Small intestine (tissue), 7 donors: ENCODE measurements at regions not wholly inside any gene's neighbourhood (a gene's known extent, or its start where the extent isn't known, plus 50 kb on each side); places are given as distances from the start of the nearest gene placed in this dataset.
A peak's percentile ranks its signal among the peaks of the same experiment; 100 is the strongest.

ENCODE experiments used
- DNase-seq, 2 donors: peaks; one replicate each; pipeline versions ENCODE4 v3.0.0 to v3.0.0-alpha.2; 2013
- FAIRE-seq: peaks from 2 replicates; lab custom pipeline; 2012; peaks lifted over from hg19 to GRCh38; lab: Jason Lieb, UNC
- H3K27ac ChIP-seq, 3 donors: one replicate each; pipeline ENCODE4 v1.5.1; 2013; ENCODE audit warnings: low read length in 2 of 3, mild to moderate bottlenecking in 2 of 3, control low read depth in 1 of 3, inconsistent platforms in 1 of 3, low read depth in 1 of 3, moderate library complexity in 1 of 3
- H3K27me3 ChIP-seq, 3 donors: one replicate each; pipeline ENCODE4 v1.6.1; 2013; ENCODE audit warnings: low read length in 3 of 3, inconsistent platforms in 1 of 3; ENCODE audit not compliant: control insufficient read depth in 3 of 3, insufficient read depth in 3 of 3
- H3K36me3 ChIP-seq, 3 donors: one replicate each; pipeline ENCODE4 v1.6.1; 2013; ENCODE audit warnings: low read length in 3 of 3, inconsistent platforms in 1 of 3, low read depth in 1 of 3, mild to moderate bottlenecking in 1 of 3, moderate library complexity in 1 of 3; ENCODE audit not compliant: control insufficient read depth in 3 of 3, insufficient read depth in 2 of 3
- H3K4me1 ChIP-seq, 3 donors: one replicate each; pipeline ENCODE4 v1.6.1; 2013; ENCODE audit warnings: low read length in 2 of 3, inconsistent platforms in 1 of 3, low read depth in 1 of 3, mild to moderate bottlenecking in 1 of 3, moderate library complexity in 1 of 3; ENCODE audit not compliant: control insufficient read depth in 3 of 3, insufficient read depth in 2 of 3
- H3K4me3 ChIP-seq, 3 donors: one replicate each; pipeline ENCODE4 v1.5.1; 2013; ENCODE audit warnings: low read length in 3 of 3, control low read depth in 1 of 3, inconsistent platforms in 1 of 3, low read depth in 1 of 3, mild to moderate bottlenecking in 1 of 3, moderate library complexity in 1 of 3
- H3K9me3 ChIP-seq, 2 donors: one replicate each; pipeline ENCODE4 v1.6.1; 2013; ENCODE audit warnings: low read depth in 1 of 2, low read length in 1 of 2; ENCODE audit not compliant: control insufficient read depth in 2 of 2, insufficient read depth in 1 of 2
- WGBS, 3 donors: extraction: QIAGEN DNeasy Blood & Tissue Kit; methylation state at CpG; one replicate each; pipeline ENCODE4 v1.1.7; 2013; 5-methylcytosine and 5-hydroxymethylcytosine counted together
- donor health status: healthy with polysubstance abuse.
- donor health status: control.
- donor health status: control.
- donor health status: Bipolar disorder and iron deficiency.
- donor health status: healthy.

DNA sequence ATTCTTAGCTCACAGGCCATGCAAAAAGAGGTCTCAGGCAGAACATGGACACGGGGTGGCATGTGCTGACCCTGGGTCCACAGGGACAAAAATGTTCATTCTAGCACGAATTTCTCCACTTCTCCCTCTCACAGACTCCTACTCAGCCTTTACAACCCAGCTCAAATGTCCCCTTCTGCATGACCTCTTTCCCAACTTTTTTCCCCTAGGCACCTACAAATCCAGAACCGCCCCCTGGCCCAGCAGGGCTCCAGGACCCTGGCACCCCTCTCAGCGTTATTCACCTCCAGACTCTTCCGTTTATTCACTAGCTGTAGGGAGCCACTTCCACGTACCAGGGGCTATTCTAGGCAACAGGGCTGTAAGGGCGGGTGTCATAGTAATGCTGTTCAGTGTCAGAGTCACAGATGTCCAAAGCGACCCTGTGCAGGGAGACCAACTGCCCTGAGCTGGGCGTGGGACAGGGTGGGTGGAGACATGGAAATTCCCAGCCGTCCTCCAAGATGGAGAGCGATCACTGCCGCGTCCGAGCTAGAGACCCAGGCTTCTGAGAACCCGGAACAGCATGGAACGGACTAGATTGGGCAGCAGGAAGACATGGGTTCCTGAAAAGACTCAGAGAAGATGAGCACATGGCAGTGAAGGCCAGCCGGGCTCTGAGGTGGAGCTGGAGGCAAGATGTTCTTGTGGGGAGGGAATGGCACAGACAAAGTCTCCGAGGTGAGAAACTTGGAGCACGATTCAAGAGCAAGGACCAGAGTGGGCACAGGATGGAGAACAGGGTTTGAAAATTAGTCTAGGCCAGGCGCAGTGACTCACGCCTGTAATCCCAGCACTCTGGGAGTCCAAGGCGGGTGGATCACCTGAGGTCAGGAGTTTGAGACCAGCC, 274.9 kb upstream of the RTL1 start:
- no peak for FAIRE-seq

GRCh38 chr14:101179691-101180211, 276.2 kb upstream of the RTL1 start:
- no peaks in the 10 kb centered on the region for H3K36me3 ChIP-seq
- no peaks in the 10 kb centered on the region for H3K27me3 ChIP-seq
- no peak for FAIRE-seq
- no peak for DNase-seq
- no peak overlapping the region for H3K4me3 ChIP-seq
- H3K27ac ChIP-seq = no peak overlapping the region
- H3K4me1 ChIP-seq = peaks cover 0 to 9% (median 0%) of the 10 kb centered on the region in 3 donors
- 80 to 88% (median 85%) methylated on average over 12 of the region's 12 CpGs for WGBS, 3 donors
- H3K9me3 ChIP-seq = peaks cover 0 to 14% of the 10 kb centered on the region in 2 donors

More for the DNA sequence above, 274.9 kb upstream of the RTL1 start:
- no peak for DNase-seq
- H3K27me3 ChIP-seq = peaks cover 0 to under 1% (median 0%) of the 10 kb centered on the region in 3 donors
- H3K36me3 ChIP-seq = no peaks in the 10 kb centered on the region
- peaks cover 0 to 15% of the 10 kb centered on the region in 2 donors for H3K9me3 ChIP-seq
- no peak overlapping the region for H3K4me3 ChIP-seq
- H3K4me1 ChIP-seq = peaks cover 0 to 4% (median 0%) of the 10 kb centered on the region in 3 donors
- no peak overlapping the region for H3K27ac ChIP-seq
- 84 to 91% (median 85%) methylated on average over 22 of the region's 22 CpGs for whole genome bisulfite sequencing, 3 donors

DNA sequence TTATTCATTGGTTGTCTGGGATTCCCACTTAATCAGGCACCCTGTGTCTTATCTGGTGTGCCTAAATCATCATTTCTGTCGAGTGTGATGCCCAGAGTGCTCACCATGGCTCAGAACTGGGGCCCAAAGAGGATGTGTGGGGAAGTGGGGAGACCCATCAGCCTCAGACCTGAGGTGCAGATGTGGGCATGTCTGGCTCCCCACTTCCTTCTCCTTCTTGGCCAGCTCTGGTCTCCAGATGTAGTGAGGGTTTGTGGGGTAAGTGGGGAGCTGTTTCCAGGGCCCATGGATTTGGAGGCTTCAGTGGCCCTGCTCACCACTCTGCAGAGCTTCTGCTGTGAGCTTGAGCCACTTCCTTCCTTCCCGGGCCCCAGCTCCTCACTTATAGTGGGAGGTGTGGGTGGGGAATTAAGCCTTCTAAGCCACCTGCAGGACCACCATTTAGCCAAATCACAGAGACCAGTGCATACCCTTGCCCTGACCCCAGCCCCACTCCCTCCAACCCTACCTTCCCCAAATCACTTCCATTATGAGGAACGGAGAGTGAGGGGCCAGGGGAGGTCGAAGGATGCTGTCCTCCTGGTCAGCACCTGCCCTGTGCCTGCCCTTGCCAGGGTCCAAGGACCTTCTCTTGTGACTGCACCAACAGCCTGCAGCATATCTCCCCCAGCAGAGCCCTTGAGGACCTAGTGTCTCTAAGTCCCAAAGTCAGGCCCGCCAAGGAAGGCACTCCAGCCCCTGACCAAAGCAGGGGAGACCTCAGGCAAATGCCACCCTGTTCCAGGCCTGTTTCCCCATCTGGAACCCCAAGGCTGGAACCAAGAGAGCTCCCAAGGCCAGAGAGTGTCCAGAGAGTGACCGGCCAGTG, 278.2 kb upstream of the RTL1 start:
- FAIRE-seq = no peak

DNA sequence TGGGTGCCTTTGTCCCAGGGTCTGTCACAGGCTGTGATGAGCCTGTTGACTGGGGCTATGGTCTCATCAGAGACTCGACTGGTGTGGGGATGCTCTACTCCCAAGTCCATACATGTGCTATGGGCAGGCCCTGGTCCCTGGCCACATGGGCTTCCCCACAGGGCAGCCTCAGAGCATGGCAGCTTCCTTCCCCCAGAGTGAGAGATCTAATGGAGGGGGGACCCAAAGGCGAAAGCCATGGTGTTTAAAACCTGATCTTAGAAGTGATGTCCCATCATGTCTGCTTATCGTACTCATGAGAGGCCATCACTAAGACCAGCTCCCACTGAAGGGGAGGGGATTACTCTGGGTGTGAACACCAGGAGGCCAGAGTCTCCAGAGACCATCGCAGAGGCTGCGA, 279.0 kb upstream of the RTL1 start:
- no peaks in the 10 kb centered on the region for H3K36me3 ChIP-seq
- H3K4me1 ChIP-seq = peaks cover 0 to 9% (median 0%) of the 10 kb centered on the region in 3 donors
- FAIRE-seq = no peak
- H3K4me3 ChIP-seq = no peak overlapping the region
- H3K27ac ChIP-seq = no peak overlapping the region
- no peaks in the 10 kb centered on the region for H3K27me3 ChIP-seq
- no peak for DNase-seq
- peaks cover 0 to 14% of the 10 kb centered on the region in 2 donors for H3K9me3 ChIP-seq
- 74 to 83% (median 77%) methylated on average over 5 of the region's 5 CpGs for WGBS, 3 donors

More for the DNA sequence above, 278.2 kb upstream of the RTL1 start:
- no peak for DNase-seq
- no peak overlapping the region for H3K4me3 ChIP-seq
- H3K9me3 ChIP-seq = peaks cover 0 to 14% of the 10 kb centered on the region in 2 donors
- no peak overlapping the region for H3K27ac ChIP-seq
- H3K4me1 ChIP-seq = peaks cover 0 to 9% (median 0%) of the 10 kb centered on the region in 3 donors
- no peaks in the 10 kb centered on the region for H3K36me3 ChIP-seq
- no peaks in the 10 kb centered on the region for H3K27me3 ChIP-seq
- 55 to 73% (median 60%) methylated on average over 6 of the region's 6 CpGs for WGBS, 3 donors

- DNase-seq (peak in 1 of 2 donors; percentile 77), FAIRE-seq (no peak)
Observed at GRCh38 chr14:101183376-101184103, 280.0 kb upstream of the RTL1 start.

GRCh38 chr14:101184104-101184455, 280.6 kb upstream of the RTL1 start:
- H3K4me3 ChIP-seq = no peak overlapping the region
- peaks cover 0 to 9% (median 0%) of the 10 kb centered on the region in 3 donors for H3K4me1 ChIP-seq
- DNase-seq (no peak), FAIRE-seq (no peak)
- no peaks in the 10 kb centered on the region for H3K36me3 ChIP-seq
- H3K27ac ChIP-seq = peak overlapping the region in 1 of 3 donors; percentile 2
- H3K9me3 ChIP-seq = peaks cover 0 to 14% of the 10 kb centered on the region in 2 donors
- H3K27me3 ChIP-seq = no peaks in the 10 kb centered on the region
- WGBS, 3 donors = 66 to 83% (median 73%) methylated on average over 12 of the region's 12 CpGs

More at GRCh38 chr14:101183376-101184103, 280.0 kb upstream of the RTL1 start:
- Histone ChIP-seq H3K4me3 (no peak overlapping the region), H3K4me1 (peaks cover 0 to 9% (median 0%) of the 10 kb centered on the region in 3 donors), H3K36me3 (no peaks in the 10 kb centered on the region), H3K27me3 (no peaks in the 10 kb centered on the region), H3K27ac (peak overlapping the region in 1 of 3 donors; percentile 2), H3K9me3 (peaks cover 0 to 14% of the 10 kb centered on the region in 2 donors)
- 37 to 60% (median 40%) methylated on average over 23 of the region's 23 CpGs for WGBS, 3 donors

GRCh38 chr14:101184572-101184971, 281.1 kb upstream of the RTL1 start:
- 84 to 91% (median 90%) methylated on average over 6 of the region's 6 CpGs for WGBS, 3 donors
- peaks cover 0 to 9% (median 0%) of the 10 kb centered on the region in 3 donors for H3K4me1 ChIP-seq
- H3K27ac ChIP-seq = no peak overlapping the region
- FAIRE-seq = no peak
- H3K36me3 ChIP-seq = no peaks in the 10 kb centered on the region
- H3K4me3 ChIP-seq = no peak overlapping the region
- H3K27me3 ChIP-seq = no peaks in the 10 kb centered on the region
- peaks cover 0 to 14% of the 10 kb centered on the region in 2 donors for H3K9me3 ChIP-seq
- DNase-seq = no peak
